H1 (cell line): ENCODE measurements at regions not wholly inside any gene's neighbourhood (a gene's known extent, or its start where the extent isn't known, plus 50 kb on each side); places are given as distances from the start of the nearest gene placed in this dataset.
A peak's percentile ranks its signal among the peaks of the same experiment; 100 is the strongest.

Source experiments
- CTCF ChIA-PET: fragments of 300-600 bp; sonication (Branson Sonifier 250); formaldehyde crosslinking; loops from one replicate; lab custom pipeline; 2021; ENCODE audit not compliant: partially characterized antibody; lab: Charles Lee
- POLR2A ChIA-PET: fragments of 300-600 bp; sonication (Branson Sonifier 250); formaldehyde crosslinking; loops from one replicate; lab custom pipeline; 2021; ENCODE audit warnings: inconsistent platforms; ENCODE audit not compliant: partially characterized antibody; lab: Charles Lee
- DNase-seq, 2 experiments: peaks; one replicate each; pipeline versions ENCODE4 v3.0.0 to v3.0.0-alpha.2; 2010 to 2022; ENCODE audit warnings: low spot score in 2 of 2, low read depth in 1 of 2, mixed read lengths in 1 of 2
- FAIRE-seq: peaks from 2 replicates; lab custom pipeline; 2011; peaks lifted over from hg19 to GRCh38; lab: Jason Lieb, UNC
- H2AFZ ChIP-seq: 2 replicates; pipeline ENCODE4 v1.8.1; 2012; ENCODE audit warnings: low read length, inconsistent platforms
- H2AK5ac ChIP-seq: 2 replicates; pipeline ENCODE4 v1.6.1; 2013; ENCODE audit warnings: low read depth, low read length
- H2BK120ac ChIP-seq: replicated peaks from 2 replicates; pipeline ENCODE3; 2013; ENCODE audit warnings: low read depth, low read length, inconsistent platforms
- H2BK12ac ChIP-seq: 2 replicates; pipeline ENCODE4 v1.6.1; 2013; ENCODE audit warnings: low read depth, low read length
- H2BK15ac ChIP-seq: 2 replicates; pipeline ENCODE4 v1.6.1; 2013; ENCODE audit warnings: low read length
- H2BK20ac ChIP-seq: 2 replicates; pipeline ENCODE4 v1.6.1; 2013; ENCODE audit warnings: low read length
- H2BK5ac ChIP-seq: 2 replicates; pipeline ENCODE4 v1.6.1; 2013; ENCODE audit warnings: low read depth, low read length
- H3K14ac ChIP-seq: 2 replicates; pipeline ENCODE4 v1.6.1; 2013; ENCODE audit warnings: inconsistent platforms; ENCODE audit not compliant: insufficient read length
- H3K18ac ChIP-seq: 2 replicates; pipeline ENCODE4 v1.6.1; 2013; ENCODE audit warnings: low read length; ENCODE audit errors: extremely low read depth
- H3K23ac ChIP-seq: 2 replicates; pipeline ENCODE4 v1.6.1; 2013; ENCODE audit warnings: inconsistent platforms; ENCODE audit not compliant: insufficient read length
- H3K23me2 ChIP-seq: 2 replicates; pipeline ENCODE4 v1.6.1; 2013; ENCODE audit warnings: low read depth, low read length
- H3K27ac ChIP-seq: 2 replicates; pipeline ENCODE4 v1.6.1; 2011; ENCODE audit warnings: low read depth, low read length, inconsistent platforms
- H3K27me3 ChIP-seq, 4 experiments: replicated peaks in 1 of 4; 1 replicate in 1 of 4; 2 replicates in 3 of 4; pipeline versions ENCODE4 v1.6.1 to v1.8.1; 2011 to 2013; ENCODE audit warnings: low read length in 3 of 4, mild to moderate bottlenecking in 3 of 4, inconsistent platforms in 2 of 4, mixed read lengths in 2 of 4, moderate library complexity in 1 of 4; ENCODE audit not compliant: control insufficient read depth in 3 of 4, insufficient read depth in 3 of 4; ENCODE audit errors: extremely low read depth in 1 of 4
- H3K36me3 ChIP-seq, 4 experiments: 2 replicates each; pipeline versions ENCODE4 v1.6.1 to v1.8.1; 2011 to 2013; ENCODE audit warnings: mild to moderate bottlenecking in 4 of 4, low read length in 3 of 4, moderate library complexity in 2 of 4, control low read depth in 1 of 4, inconsistent platforms in 1 of 4; ENCODE audit not compliant: insufficient read depth in 4 of 4, control insufficient read depth in 2 of 4
- H3K4ac ChIP-seq: replicated peaks from 2 replicates; pipeline ENCODE3; 2013; ENCODE audit warnings: low read length, low read depth, mixed read lengths, inconsistent platforms; ENCODE audit not compliant: insufficient read length
- H3K4me1 ChIP-seq, 4 experiments: replicated peaks in 1 of 4; 1 replicate in 1 of 4; 2 replicates in 3 of 4; pipeline versions ENCODE4 v1.6.1 to v1.8.1; 2011 to 2013; ENCODE audit warnings: low read length in 3 of 4, inconsistent platforms in 2 of 4, mixed read lengths in 1 of 4; ENCODE audit not compliant: insufficient read depth in 4 of 4, control insufficient read depth in 3 of 4
- H3K4me2 ChIP-seq, 2 experiments: 2 replicates each; pipeline versions ENCODE4 v1.6.1 to v1.8.1; 2011 to 2013; ENCODE audit warnings: low read depth in 2 of 2, low read length in 2 of 2, control low read depth in 1 of 2, inconsistent platforms in 1 of 2, mild to moderate bottlenecking in 1 of 2; ENCODE audit not compliant: insufficient read depth in 1 of 2
- H3K4me3 ChIP-seq, 4 experiments: fragments of 200-600, 300-600 bp in 1 of 4; sonication (generic), shearing (Covaris generic), sonication (Bioruptor Twin) in 1 of 4; 2 replicates each; pipeline versions ENCODE4 v1.5.1 to v1.8.1; 2011 to 2016; ENCODE audit warnings: low read length in 4 of 4, low read depth in 3 of 4, control low read depth in 2 of 4, inconsistent platforms in 2 of 4, mild to moderate bottlenecking in 2 of 4, mixed read lengths in 1 of 4, moderate library complexity in 1 of 4; ENCODE audit not compliant: insufficient read depth in 2 of 4; ENCODE audit errors: extremely low read depth in 1 of 4
- H3K56ac ChIP-seq: replicated peaks from 2 replicates; pipeline ENCODE3; 2013; ENCODE audit warnings: low read depth, mild to moderate bottlenecking, mixed read lengths, low read length, inconsistent platforms; ENCODE audit not compliant: insufficient read length
- H3K79me1 ChIP-seq: 2 replicates; pipeline ENCODE4 v1.6.1; 2013; ENCODE audit warnings: low read depth, low read length, control low read depth
- H3K79me2 ChIP-seq, 2 experiments: 2 replicates each; pipeline versions ENCODE4 v1.6.1 to v1.8.1; 2012 to 2013; ENCODE audit warnings: low read length in 2 of 2, mild to moderate bottlenecking in 2 of 2, inconsistent platforms in 1 of 2; ENCODE audit not compliant: insufficient read depth in 2 of 2, control insufficient read depth in 1 of 2
- H3K9ac ChIP-seq, 4 experiments: replicated peaks in 1 of 4; 1 replicate in 1 of 4; 2 replicates in 3 of 4; pipeline versions ENCODE4 v1.6.1 to v1.8.1; 2011 to 2013; ENCODE audit warnings: low read depth in 3 of 4, low read length in 3 of 4, control low read depth in 2 of 4, mild to moderate bottlenecking in 2 of 4, moderate library complexity in 2 of 4, inconsistent platforms in 1 of 4; ENCODE audit errors: extremely low read depth in 1 of 4
- H3K9me3 ChIP-seq, 2 experiments: 2 replicates each; pipeline versions ENCODE4 v1.6.1 to v1.8.1; 2012 to 2013; ENCODE audit warnings: mild to moderate bottlenecking in 2 of 2, moderate library complexity in 2 of 2, control low read depth in 1 of 2, inconsistent platforms in 1 of 2, low read depth in 1 of 2, low read length in 1 of 2, mixed read lengths in 1 of 2; ENCODE audit not compliant: insufficient read depth in 2 of 2
- H4K20me1 ChIP-seq, 2 experiments: replicated peaks in 1 of 2; 2 replicates each; pipeline versions ENCODE3 to v1.8.1; 2011 to 2013; ENCODE audit warnings: inconsistent platforms in 2 of 2, low read length in 2 of 2, mild to moderate bottlenecking in 1 of 2; ENCODE audit not compliant: insufficient read depth in 2 of 2, control insufficient read depth in 1 of 2
- H4K5ac ChIP-seq: 2 replicates; pipeline ENCODE4 v1.6.1; 2013; ENCODE audit warnings: low read length, low read depth, mixed read lengths, inconsistent platforms; ENCODE audit not compliant: insufficient read length
- H4K8ac ChIP-seq: 2 replicates; pipeline ENCODE4 v1.8.0; 2013; ENCODE audit warnings: mild to moderate bottlenecking, moderate library complexity, low read length, inconsistent platforms; ENCODE audit not compliant: insufficient read depth; ENCODE audit errors: extremely low read depth
- H4K91ac ChIP-seq: replicated peaks from 2 replicates; pipeline ENCODE3; 2013; ENCODE audit warnings: low read length, mixed read lengths, inconsistent platforms; ENCODE audit not compliant: insufficient read length
- SP4 ChIP-seq: IDR thresholded peaks from 2 replicates; pipeline ENCODE4 v1.6.1; 2012; ENCODE audit warnings: low read length, inconsistent platforms
- USF2 ChIP-seq: IDR thresholded peaks from 2 replicates; pipeline ENCODE4 v1.6.1; 2011; ENCODE audit warnings: low read length, improper control_type of control experiment
- WGBS, 2 experiments: shearing (Covaris generic) in 1 of 2; methylation state at CpG; one replicate each; pipeline versions ENCODE4 v1.1.6 to v1.1.7; 2013 to 2015; ENCODE audit warnings: low lambda C conversion rate in 2 of 2, mixed read lengths in 2 of 2, inconsistent platforms in 1 of 2, low coverage in 1 of 2, missing lambda C conversion rate in 1 of 2; ENCODE audit not compliant: insufficient replicate concordance in 2 of 2, insufficient coverage in 1 of 2, insufficient read length in 1 of 2; ENCODE audit errors: extremely low coverage in 1 of 2, missing lambda C conversion rate in 1 of 2; 5-methylcytosine and 5-hydroxymethylcytosine counted together

DNA sequence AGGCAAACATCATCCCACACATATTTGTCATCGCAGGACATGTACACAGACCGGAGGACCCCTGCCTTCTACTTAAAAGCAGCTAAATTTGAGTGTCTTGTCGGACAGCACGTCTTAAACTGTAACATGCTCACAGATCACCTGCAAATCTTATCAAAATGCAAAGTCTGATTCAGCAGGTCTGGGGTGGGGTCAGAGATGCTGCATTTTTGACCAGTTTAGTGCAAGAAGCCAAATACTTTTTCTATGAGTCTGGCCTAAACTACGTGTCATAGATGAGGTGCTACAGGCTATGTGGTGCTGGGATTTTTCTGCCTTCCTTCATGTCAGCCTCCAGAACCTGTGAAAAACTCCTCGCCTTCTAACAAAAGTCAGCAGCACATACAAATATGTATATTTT is 178.8 kb upstream of the LHX5 start:
- no peak overlapping the region for H3K4ac ChIP-seq
- H4K8ac ChIP-seq = no peak overlapping the region
- no peak overlapping the region for H3K4me2 ChIP-seq
- DNase-seq = no peak
- peaks cover 0 to 7% of the 10 kb centered on the region in 2 experiments; a peak in 1 of 4 replicates for H3K9me3 ChIP-seq
- 0 out of 2 replicates have a peak overlapping the region, but pooled peaks have one; percentile 51 for H2BK20ac ChIP-seq
- H3K56ac ChIP-seq = no peak overlapping the region
- no peak overlapping the region for H3K27ac ChIP-seq
- H2AFZ ChIP-seq = no peak overlapping the region
- no peak overlapping the region for H2BK15ac ChIP-seq
- no peak overlapping the region for H3K4me3 ChIP-seq
- H2BK120ac ChIP-seq = no peak overlapping the region
- ChIA-PET POLR2A (no interaction called here), CTCF (interaction anchor here (1.2 kb wide), 1 partner anchor 175 kb away, joined by 3 read pairs; no protein-coding TSS in a partner anchor)
- H2AK5ac ChIP-seq = no peak overlapping the region
- no peaks in the 10 kb centered on the region for H3K27me3 ChIP-seq
- H3K4me1 ChIP-seq = peaks cover 0 to 5% (median 2%) of the 10 kb centered on the region in 4 experiments; a peak in 4 of 7 replicates
- H2BK5ac ChIP-seq = no peak overlapping the region
- H4K5ac ChIP-seq = no peak overlapping the region
- H4K91ac ChIP-seq = no peak overlapping the region
- H4K20me1 ChIP-seq = no peaks in the 10 kb centered on the region
- no peak overlapping the region for H3K14ac ChIP-seq
- no peak overlapping the region for H2BK12ac ChIP-seq
- H3K23ac ChIP-seq = no peak overlapping the region
- H3K79me2 ChIP-seq = no peaks in the 10 kb centered on the region
- no peak for FAIRE-seq
- H3K23me2 ChIP-seq = no peaks in the 10 kb centered on the region
- H3K9ac ChIP-seq = no peak overlapping the region
- 88% methylated on average over 6 of the region's 6 CpGs; no CpG with 5 or more reads in 1 of the 2 experiments for WGBS, 2 experiments
- no peaks in the 10 kb centered on the region for H3K36me3 ChIP-seq
- no peaks in the 10 kb centered on the region for H3K79me1 ChIP-seq
- H3K18ac ChIP-seq = no peak overlapping the region
- no peak for TF ChIP-seq SP4
- no peak for TF ChIP-seq USF2
